H1 (cell line): ENCODE measurements at regions not wholly inside any gene's neighbourhood (a gene's known extent, or its start where the extent isn't known, plus 50 kb on each side); places are given as distances from the start of the nearest gene placed in this dataset.

Source experiments
- CTCF ChIA-PET: fragments of 300-600 bp; sonication (Branson Sonifier 250); formaldehyde crosslinking; loops from one replicate; lab custom pipeline; 2021; ENCODE audit not compliant: partially characterized antibody; lab: Charles Lee
- POLR2A ChIA-PET: fragments of 300-600 bp; sonication (Branson Sonifier 250); formaldehyde crosslinking; loops from one replicate; lab custom pipeline; 2021; ENCODE audit warnings: inconsistent platforms; ENCODE audit not compliant: partially characterized antibody; lab: Charles Lee
- DNase-seq, 2 experiments: peaks; one replicate each; pipeline versions ENCODE4 v3.0.0 to v3.0.0-alpha.2; 2010 to 2022; ENCODE audit warnings: low spot score in 2 of 2, low read depth in 1 of 2, mixed read lengths in 1 of 2
- FAIRE-seq: peaks from 2 replicates; lab custom pipeline; 2011; peaks lifted over from hg19 to GRCh38; lab: Jason Lieb, UNC
- H2AFZ ChIP-seq: 2 replicates; pipeline ENCODE4 v1.8.1; 2012; ENCODE audit warnings: low read length, inconsistent platforms
- H2AK5ac ChIP-seq: 2 replicates; pipeline ENCODE4 v1.6.1; 2013; ENCODE audit warnings: low read depth, low read length
- H2BK120ac ChIP-seq: replicated peaks from 2 replicates; pipeline ENCODE3; 2013; ENCODE audit warnings: low read depth, low read length, inconsistent platforms
- H2BK12ac ChIP-seq: 2 replicates; pipeline ENCODE4 v1.6.1; 2013; ENCODE audit warnings: low read depth, low read length
- H2BK15ac ChIP-seq: 2 replicates; pipeline ENCODE4 v1.6.1; 2013; ENCODE audit warnings: low read length
- H2BK20ac ChIP-seq: 2 replicates; pipeline ENCODE4 v1.6.1; 2013; ENCODE audit warnings: low read length
- H2BK5ac ChIP-seq: 2 replicates; pipeline ENCODE4 v1.6.1; 2013; ENCODE audit warnings: low read depth, low read length
- H3K14ac ChIP-seq: 2 replicates; pipeline ENCODE4 v1.6.1; 2013; ENCODE audit warnings: inconsistent platforms; ENCODE audit not compliant: insufficient read length
- H3K18ac ChIP-seq: 2 replicates; pipeline ENCODE4 v1.6.1; 2013; ENCODE audit warnings: low read length; ENCODE audit errors: extremely low read depth
- H3K23ac ChIP-seq: 2 replicates; pipeline ENCODE4 v1.6.1; 2013; ENCODE audit warnings: inconsistent platforms; ENCODE audit not compliant: insufficient read length
- H3K23me2 ChIP-seq: 2 replicates; pipeline ENCODE4 v1.6.1; 2013; ENCODE audit warnings: low read depth, low read length
- H3K27ac ChIP-seq: 2 replicates; pipeline ENCODE4 v1.6.1; 2011; ENCODE audit warnings: low read depth, low read length, inconsistent platforms
- H3K27me3 ChIP-seq, 4 experiments: replicated peaks in 1 of 4; 1 replicate in 1 of 4; 2 replicates in 3 of 4; pipeline versions ENCODE4 v1.6.1 to v1.8.1; 2011 to 2013; ENCODE audit warnings: low read length in 3 of 4, mild to moderate bottlenecking in 3 of 4, inconsistent platforms in 2 of 4, mixed read lengths in 2 of 4, moderate library complexity in 1 of 4; ENCODE audit not compliant: control insufficient read depth in 3 of 4, insufficient read depth in 3 of 4; ENCODE audit errors: extremely low read depth in 1 of 4
- H3K36me3 ChIP-seq, 4 experiments: 2 replicates each; pipeline versions ENCODE4 v1.6.1 to v1.8.1; 2011 to 2013; ENCODE audit warnings: mild to moderate bottlenecking in 4 of 4, low read length in 3 of 4, moderate library complexity in 2 of 4, control low read depth in 1 of 4, inconsistent platforms in 1 of 4; ENCODE audit not compliant: insufficient read depth in 4 of 4, control insufficient read depth in 2 of 4
- H3K4ac ChIP-seq: replicated peaks from 2 replicates; pipeline ENCODE3; 2013; ENCODE audit warnings: low read length, low read depth, mixed read lengths, inconsistent platforms; ENCODE audit not compliant: insufficient read length
- H3K4me1 ChIP-seq, 4 experiments: replicated peaks in 1 of 4; 1 replicate in 1 of 4; 2 replicates in 3 of 4; pipeline versions ENCODE4 v1.6.1 to v1.8.1; 2011 to 2013; ENCODE audit warnings: low read length in 3 of 4, inconsistent platforms in 2 of 4, mixed read lengths in 1 of 4; ENCODE audit not compliant: insufficient read depth in 4 of 4, control insufficient read depth in 3 of 4
- H3K4me2 ChIP-seq, 2 experiments: 2 replicates each; pipeline versions ENCODE4 v1.6.1 to v1.8.1; 2011 to 2013; ENCODE audit warnings: low read depth in 2 of 2, low read length in 2 of 2, control low read depth in 1 of 2, inconsistent platforms in 1 of 2, mild to moderate bottlenecking in 1 of 2; ENCODE audit not compliant: insufficient read depth in 1 of 2
- H3K4me3 ChIP-seq, 4 experiments: fragments of 200-600, 300-600 bp in 1 of 4; sonication (generic), shearing (Covaris generic), sonication (Bioruptor Twin) in 1 of 4; 2 replicates each; pipeline versions ENCODE4 v1.5.1 to v1.8.1; 2011 to 2016; ENCODE audit warnings: low read length in 4 of 4, low read depth in 3 of 4, control low read depth in 2 of 4, inconsistent platforms in 2 of 4, mild to moderate bottlenecking in 2 of 4, mixed read lengths in 1 of 4, moderate library complexity in 1 of 4; ENCODE audit not compliant: insufficient read depth in 2 of 4; ENCODE audit errors: extremely low read depth in 1 of 4
- H3K56ac ChIP-seq: replicated peaks from 2 replicates; pipeline ENCODE3; 2013; ENCODE audit warnings: low read depth, mild to moderate bottlenecking, mixed read lengths, low read length, inconsistent platforms; ENCODE audit not compliant: insufficient read length
- H3K79me1 ChIP-seq: 2 replicates; pipeline ENCODE4 v1.6.1; 2013; ENCODE audit warnings: low read depth, low read length, control low read depth
- H3K79me2 ChIP-seq, 2 experiments: 2 replicates each; pipeline versions ENCODE4 v1.6.1 to v1.8.1; 2012 to 2013; ENCODE audit warnings: low read length in 2 of 2, mild to moderate bottlenecking in 2 of 2, inconsistent platforms in 1 of 2; ENCODE audit not compliant: insufficient read depth in 2 of 2, control insufficient read depth in 1 of 2
- H3K9ac ChIP-seq, 4 experiments: replicated peaks in 1 of 4; 1 replicate in 1 of 4; 2 replicates in 3 of 4; pipeline versions ENCODE4 v1.6.1 to v1.8.1; 2011 to 2013; ENCODE audit warnings: low read depth in 3 of 4, low read length in 3 of 4, control low read depth in 2 of 4, mild to moderate bottlenecking in 2 of 4, moderate library complexity in 2 of 4, inconsistent platforms in 1 of 4; ENCODE audit errors: extremely low read depth in 1 of 4
- H3K9me3 ChIP-seq, 2 experiments: 2 replicates each; pipeline versions ENCODE4 v1.6.1 to v1.8.1; 2012 to 2013; ENCODE audit warnings: mild to moderate bottlenecking in 2 of 2, moderate library complexity in 2 of 2, control low read depth in 1 of 2, inconsistent platforms in 1 of 2, low read depth in 1 of 2, low read length in 1 of 2, mixed read lengths in 1 of 2; ENCODE audit not compliant: insufficient read depth in 2 of 2
- H4K20me1 ChIP-seq, 2 experiments: replicated peaks in 1 of 2; 2 replicates each; pipeline versions ENCODE3 to v1.8.1; 2011 to 2013; ENCODE audit warnings: inconsistent platforms in 2 of 2, low read length in 2 of 2, mild to moderate bottlenecking in 1 of 2; ENCODE audit not compliant: insufficient read depth in 2 of 2, control insufficient read depth in 1 of 2
- H4K5ac ChIP-seq: 2 replicates; pipeline ENCODE4 v1.6.1; 2013; ENCODE audit warnings: low read length, low read depth, mixed read lengths, inconsistent platforms; ENCODE audit not compliant: insufficient read length
- H4K8ac ChIP-seq: 2 replicates; pipeline ENCODE4 v1.8.0; 2013; ENCODE audit warnings: mild to moderate bottlenecking, moderate library complexity, low read length, inconsistent platforms; ENCODE audit not compliant: insufficient read depth; ENCODE audit errors: extremely low read depth
- H4K91ac ChIP-seq: replicated peaks from 2 replicates; pipeline ENCODE3; 2013; ENCODE audit warnings: low read length, mixed read lengths, inconsistent platforms; ENCODE audit not compliant: insufficient read length
- BRCA1 ChIP-seq: IDR thresholded peaks from 2 replicates; pipeline ENCODE4 v1.6.1; 2012; ENCODE audit warnings: low read depth, low read length, improper control_type of control experiment
- CEBPB ChIP-seq: IDR thresholded peaks from 2 replicates; pipeline ENCODE4 v1.6.1; 2012; ENCODE audit warnings: low read depth, low read length
- EZH2 ChIP-seq: fragments of 200-600 bp; sonication (generic); IDR thresholded peaks from 2 replicates; pipeline ENCODE4 v1.7.1; 2012; ENCODE audit warnings: low read depth, mild to moderate bottlenecking, moderate library complexity, low read length, inconsistent platforms; ENCODE audit not compliant: severe bottlenecking
- HDAC2 ChIP-seq, 2 experiments: fragments of 300-600 bp in 1 of 2; sonication (generic) in 1 of 2; IDR thresholded peaks; 2 replicates each; pipeline ENCODE4 v1.6.1; 2011 to 2012; ENCODE audit warnings: low read depth in 2 of 2, low read length in 2 of 2, mild to moderate bottlenecking in 2 of 2, moderate library complexity in 2 of 2, borderline replicate concordance in 1 of 2, inconsistent platforms in 1 of 2
- JUN ChIP-seq: IDR thresholded peaks from 2 replicates; pipeline ENCODE4 v1.6.1; 2011; ENCODE audit warnings: low read depth, mild to moderate bottlenecking, improper control_type of control experiment, low read length
- MAFK ChIP-seq: IDR thresholded peaks from 2 replicates; pipeline ENCODE4 v1.6.1; 2012; ENCODE audit warnings: low read depth, mild to moderate bottlenecking, improper control_type of control experiment, low read length
- RAD21 ChIP-seq, 2 experiments: IDR thresholded peaks in 1 of 2; conservative IDR thresholded peaks in 1 of 2; 2 replicates each; pipeline ENCODE4 v1.6.1; 2011; ENCODE audit warnings: low read depth in 2 of 2, low read length in 2 of 2, improper control_type of control experiment in 1 of 2, inconsistent platforms in 1 of 2, mild to moderate bottlenecking in 1 of 2, moderate library complexity in 1 of 2
- SAP30 ChIP-seq: fragments of 300-600 bp; sonication (generic); IDR thresholded peaks from 2 replicates; pipeline ENCODE4 v1.7.1; 2012; ENCODE audit warnings: low read length, moderate library complexity, mild to moderate bottlenecking, inconsistent platforms; ENCODE audit not compliant: insufficient read depth, insufficient replicate concordance
- SIN3A ChIP-seq, 2 experiments: IDR thresholded peaks in 1 of 2; conservative IDR thresholded peaks in 1 of 2; 2 replicates each; pipeline ENCODE4 v1.6.1; 2011 to 2012; ENCODE audit warnings: low read length in 2 of 2, improper control_type of control experiment in 1 of 2, low read depth in 1 of 2, mild to moderate bottlenecking in 1 of 2
- SUZ12 ChIP-seq: fragments of 200-600 bp; sonication (generic); IDR thresholded peaks from 2 replicates; pipeline ENCODE4 v1.6.1; 2012; ENCODE audit warnings: mild to moderate bottlenecking, inconsistent platforms, low read length, moderate library complexity, mixed read lengths
- WGBS, 2 experiments: shearing (Covaris generic) in 1 of 2; methylation state at CpG; one replicate each; pipeline versions ENCODE4 v1.1.6 to v1.1.7; 2013 to 2015; ENCODE audit warnings: low lambda C conversion rate in 2 of 2, mixed read lengths in 2 of 2, inconsistent platforms in 1 of 2, low coverage in 1 of 2, missing lambda C conversion rate in 1 of 2; ENCODE audit not compliant: insufficient replicate concordance in 2 of 2, insufficient coverage in 1 of 2, insufficient read length in 1 of 2; ENCODE audit errors: extremely low coverage in 1 of 2, missing lambda C conversion rate in 1 of 2; 5-methylcytosine and 5-hydroxymethylcytosine counted together
- TF ChIP-seq, protein P1 (sequence below): IDR thresholded peaks from 2 replicates; pipeline ENCODE4 v1.6.1; 2012; ENCODE audit warnings: low read length, inconsistent platforms

DNA sequence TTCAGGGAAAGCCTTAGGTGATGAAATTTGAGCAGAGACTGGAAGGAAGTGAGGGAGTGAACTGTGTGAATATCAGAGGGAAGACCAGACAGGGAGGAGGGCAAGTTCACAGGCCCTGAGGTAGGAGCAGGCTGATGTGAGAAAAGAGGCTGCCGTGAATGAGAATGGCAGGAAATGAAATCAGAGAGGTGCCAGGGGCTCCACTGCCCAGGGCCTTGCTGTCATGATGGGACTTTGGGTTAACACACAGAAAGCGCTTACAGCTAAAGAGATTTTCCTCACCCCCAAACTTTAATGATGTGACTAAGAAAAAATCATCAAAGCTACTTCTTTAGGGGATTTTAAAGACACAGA, 53.8 kb downstream of the MARCHF4 start:
- H3K36me3 ChIP-seq = no peaks in the 10 kb centered on the region
- TF ChIP-seq SUZ12 (no peak), CEBPB (no peak), JUN (no peak), SIN3A (conservative IDR thresholded peaks at IDR 0.05 in 1 of 2, IDR thresholded peaks at IDR 0.05 in 1 of 2; ENCODE audit: low read depth in 1 of 2, low read length in 2 of 2) (no peak), SAP30 (no peak), BRCA1 (no peak), EZH2 (no peak), MAFK (no peak), HDAC2 (IDR thresholded peaks at IDR 0.05; ENCODE audit: borderline replicate concordance in 1 of 2, low read depth in 2 of 2, low read length in 2 of 2) (no peak), RAD21 (IDR thresholded peaks at IDR 0.05 in 1 of 2, conservative IDR thresholded peaks at IDR 0.05 in 1 of 2; ENCODE audit: low read depth in 2 of 2, low read length in 2 of 2) (no peak)
- TF ChIP-seq, protein P1, sequence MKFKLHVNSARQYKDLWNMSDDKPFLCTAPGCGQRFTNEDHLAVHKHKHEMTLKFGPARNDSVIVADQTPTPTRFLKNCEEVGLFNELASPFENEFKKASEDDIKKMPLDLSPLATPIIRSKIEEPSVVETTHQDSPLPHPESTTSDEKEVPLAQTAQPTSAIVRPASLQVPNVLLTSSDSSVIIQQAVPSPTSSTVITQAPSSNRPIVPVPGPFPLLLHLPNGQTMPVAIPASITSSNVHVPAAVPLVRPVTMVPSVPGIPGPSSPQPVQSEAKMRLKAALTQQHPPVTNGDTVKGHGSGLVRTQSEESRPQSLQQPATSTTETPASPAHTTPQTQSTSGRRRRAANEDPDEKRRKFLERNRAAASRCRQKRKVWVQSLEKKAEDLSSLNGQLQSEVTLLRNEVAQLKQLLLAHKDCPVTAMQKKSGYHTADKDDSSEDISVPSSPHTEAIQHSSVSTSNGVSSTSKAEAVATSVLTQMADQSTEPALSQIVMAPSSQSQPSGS = no peak
- TF ChIP-seq, all 59 proteins: peak for 0
- WGBS, 2 experiments = 73% methylated on average over 2 of the region's 2 CpGs; no CpG with 5 or more reads in 1 of the 2 experiments
- no peak for FAIRE-seq
- no peak overlapping the region for H3K4me2 ChIP-seq
- no peak overlapping the region for H2BK12ac ChIP-seq
- H2BK120ac ChIP-seq = no peak overlapping the region
- H3K56ac ChIP-seq = no peak overlapping the region
- no peaks in the 10 kb centered on the region for H3K27me3 ChIP-seq
- H3K4ac ChIP-seq = no peak overlapping the region
- H3K9me3 ChIP-seq = no peaks in the 10 kb centered on the region
- H2AFZ ChIP-seq = no peak overlapping the region
- no peak overlapping the region for H3K18ac ChIP-seq
- no peaks in the 10 kb centered on the region for H3K23me2 ChIP-seq
- H4K20me1 ChIP-seq = no peaks in the 10 kb centered on the region
- no peak overlapping the region for H4K8ac ChIP-seq
- H2BK15ac ChIP-seq = 0 out of 2 replicates have a peak overlapping the region, but pooled peaks have one; percentile 18
- no peak overlapping the region for H3K9ac ChIP-seq
- H3K27ac ChIP-seq = no peak overlapping the region
- H3K79me1 ChIP-seq = no peaks in the 10 kb centered on the region
- peaks cover 3 to 16% (median 10%) of the 10 kb centered on the region in 4 experiments; a peak in 6 of 7 replicates for H3K4me1 ChIP-seq
- H2BK5ac ChIP-seq = 0 out of 2 replicates have a peak overlapping the region, but pooled peaks have one; percentile 15
- H3K23ac ChIP-seq = no peak overlapping the region
- no peaks in the 10 kb centered on the region for H3K79me2 ChIP-seq
- no peak overlapping the region for H3K4me3 ChIP-seq
- no peak overlapping the region for H3K14ac ChIP-seq
- no peak overlapping the region for H4K5ac ChIP-seq
- DNase-seq = no peak
- no peak overlapping the region for H2BK20ac ChIP-seq
- ChIA-PET CTCF (interaction anchor here (0.9 to 2.0 kb wide), 4 partner anchors 39 to 90 kb away, joined by 3 to 7 read pairs (median 3); partner anchors contain the start of gene MARCHF4), POLR2A (no interaction called here)
- H4K91ac ChIP-seq = no peak overlapping the region
- no peak overlapping the region for H2AK5ac ChIP-seq
